ENCODE measurements at regions not wholly inside any gene's neighbourhood (a gene's known extent, or its start where the extent isn't known, plus 50 kb on each side); places are given as distances from the start of the nearest gene placed in this dataset.

DNA sequence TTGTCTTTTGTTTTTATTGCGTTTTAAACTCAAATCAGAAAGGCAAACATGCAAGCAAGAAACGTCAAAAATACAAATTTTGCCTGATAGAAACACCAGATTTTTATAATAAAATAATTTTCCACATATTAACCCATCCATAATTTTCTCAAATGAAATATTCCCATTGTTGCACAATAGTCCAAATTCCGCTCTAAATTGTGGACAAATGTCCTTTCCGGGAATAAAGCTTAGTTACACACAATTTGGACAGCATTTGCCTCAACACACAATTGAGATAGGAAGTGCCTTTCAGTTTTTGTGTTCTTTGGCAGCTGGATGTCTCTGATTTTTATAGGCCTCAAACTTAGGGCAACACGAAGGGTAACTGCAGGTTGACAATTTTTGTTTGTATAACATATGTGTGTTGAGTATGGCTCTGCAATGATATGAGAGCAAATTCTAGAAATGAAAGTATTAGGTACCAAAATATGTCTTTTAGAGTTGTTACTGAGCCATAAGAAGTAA, 105.8 kb downstream of the DIO2 start:
- FAIRE-seq: no peak
- Histone ChIP-seq H3K27ac (no peak overlapping the region), H3K4me2 (no peak overlapping the region), H3K4me3 (no peak overlapping the region), H3K9me3 (no peaks in the 10 kb centered on the region), H3K4me1 (no peaks in the 10 kb centered on the region)
- no peak for DNase-seq (ENCODE audit: low read depth in 1 of 2, low spot score in 1 of 2)
- ATAC-seq: no peak
- WGBS (ENCODE audit: missing lambda C conversion rate): 40% methylated on average over 5 of the region's 5 CpGs
- ChIA-PET POLR2A (no interaction called here), CTCF (no interaction called here)
- TF ChIP-seq SMC3 (IDR thresholded peaks at IDR 0.05) (no peak), CEBPB (IDR thresholded peaks at IDR 0.05) (peak in 1 of 2 experiments; percentile 54; a peak in 1 of 4 replicates), CHD4 (IDR thresholded peaks at IDR 0.05; ENCODE audit: borderline replicate concordance) (no peak)

DNA sequence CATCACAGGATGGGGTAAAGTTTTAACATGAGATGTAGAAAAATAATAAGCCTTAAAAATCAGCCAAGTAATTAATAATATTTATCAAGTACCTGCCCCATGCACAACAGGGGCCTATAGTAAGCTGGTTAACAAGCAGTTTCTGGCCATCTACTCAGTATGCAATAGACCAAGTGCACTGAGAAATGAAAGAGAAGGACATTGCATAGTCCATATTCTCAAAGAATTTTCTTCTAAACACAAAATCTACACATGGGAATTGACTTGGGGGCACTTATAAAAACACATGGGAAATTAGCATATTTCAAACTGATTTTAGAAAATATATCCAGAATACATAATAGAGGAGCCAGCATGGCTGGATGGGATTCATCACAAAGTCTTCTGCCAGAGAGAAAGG, 109.5 kb downstream of the DIO2 start:
- Histone ChIP-seq H3K4me1 (peaks cover 7% of the 10 kb centered on the region; the same call in 2 of the 3 replicates), H3K4me3 (no peak overlapping the region), H3K9me3 (no peaks in the 10 kb centered on the region), H3K4me2 (no peak overlapping the region), H3K27ac (no peak overlapping the region)
- TF ChIP-seq, protein P1, sequence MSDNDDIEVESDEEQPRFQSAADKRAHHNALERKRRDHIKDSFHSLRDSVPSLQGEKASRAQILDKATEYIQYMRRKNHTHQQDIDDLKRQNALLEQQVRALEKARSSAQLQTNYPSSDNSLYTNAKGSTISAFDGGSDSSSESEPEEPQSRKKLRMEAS (IDR thresholded peaks at IDR 0.05): no peak
- TF ChIP-seq HOXA7 (CRISPR knock-in tag; IDR thresholded peaks at IDR 0.05): no peak
- ChIA-PET CTCF (no interaction called here), POLR2A (no interaction called here)
- ATAC-seq (no peak), FAIRE-seq (no peak), DNase-seq (ENCODE audit: low read depth in 1 of 2, low spot score in 1 of 2) (no peak)

DNA sequence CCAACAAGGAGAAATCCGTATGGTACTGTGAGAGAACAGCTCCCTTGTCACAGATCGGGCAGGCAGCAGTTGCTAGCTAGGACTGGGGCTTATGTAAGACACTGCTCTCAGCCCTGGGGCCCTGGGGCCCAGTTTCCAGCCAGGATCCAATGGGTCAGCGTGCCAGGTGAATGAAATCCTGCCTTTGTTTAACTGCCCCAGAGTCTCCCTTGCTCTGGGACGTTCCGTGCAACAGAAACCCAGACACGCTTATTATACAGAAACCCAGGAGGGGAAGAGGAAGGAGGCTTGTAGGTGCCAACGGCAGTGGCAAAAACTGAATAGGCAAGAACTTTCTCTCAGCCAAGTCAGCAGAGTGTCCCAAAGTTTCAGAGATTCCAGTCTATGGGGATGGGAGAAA, 110.6 kb downstream of the DIO2 start:
- DNase-seq (ENCODE audit: low read depth in 1 of 2, low spot score in 1 of 2): no peak
- Histone ChIP-seq H3K9me3 (no peaks in the 10 kb centered on the region), H3K4me3 (no peak overlapping the region), H3K4me1 (peaks cover 13% of the 10 kb centered on the region), H3K27ac (no peak overlapping the region), H3K4me2 (no peak overlapping the region)
- WGBS (ENCODE audit: missing lambda C conversion rate): 68% methylated on average over 7 of the region's 7 CpGs
- TF ChIP-seq MYC (IDR thresholded peaks at IDR 0.05; ENCODE audit: borderline replicate concordance, low read length): no peak
- no peak for TF ChIP-seq PHF8 (IDR thresholded peaks at IDR 0.05; ENCODE audit: borderline replicate concordance, low read depth)
- TF ChIP-seq SREBF2 (IDR thresholded peaks at IDR 0.05): no peak
- no peak for TF ChIP-seq HEYL (CRISPR knock-in tag; IDR thresholded peaks at IDR 0.05)
- no peak for TF ChIP-seq HOXB13 (CRISPR knock-in tag; IDR thresholded peaks at IDR 0.05; ENCODE audit: low read depth)
- TF ChIP-seq POLR2A (IDR thresholded peaks at IDR 0.05; ENCODE audit: low read length): no peak
- TF ChIP-seq EHF (CRISPR knock-in tag; IDR thresholded peaks at IDR 0.05): no peak
- TF ChIP-seq CHD2 (IDR thresholded peaks at IDR 0.05; ENCODE audit: low read length, partially characterized antibody): no peak
- no peak for TF ChIP-seq POLR2AphosphoS2 (conservative IDR thresholded peaks at IDR 0.05; ENCODE audit: low read length)
- TF ChIP-seq, protein P2, sequence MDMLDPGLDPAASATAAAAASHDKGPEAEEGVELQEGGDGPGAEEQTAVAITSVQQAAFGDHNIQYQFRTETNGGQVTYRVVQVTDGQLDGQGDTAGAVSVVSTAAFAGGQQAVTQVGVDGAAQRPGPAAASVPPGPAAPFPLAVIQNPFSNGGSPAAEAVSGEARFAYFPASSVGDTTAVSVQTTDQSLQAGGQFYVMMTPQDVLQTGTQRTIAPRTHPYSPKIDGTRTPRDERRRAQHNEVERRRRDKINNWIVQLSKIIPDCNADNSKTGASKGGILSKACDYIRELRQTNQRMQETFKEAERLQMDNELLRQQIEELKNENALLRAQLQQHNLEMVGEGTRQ (IDR thresholded peaks at IDR 0.05): no peak
- no peak for TF ChIP-seq CBX8 (IDR thresholded peaks at IDR 0.05)
- no peak for TF ChIP-seq ESRRA (IDR thresholded peaks at IDR 0.05; ENCODE audit: borderline replicate concordance, low read length)
- no peak for TF ChIP-seq FOSB (CRISPR knock-in tag; IDR thresholded peaks at IDR 0.05)
- no peak for TF ChIP-seq MAFK (IDR thresholded peaks at IDR 0.05; ENCODE audit: partially characterized antibody)
- TF ChIP-seq FOSL2 (IDR thresholded peaks at IDR 0.05): no peak
- TF ChIP-seq FOSL2 (CRISPR knock-in tag; IDR thresholded peaks at IDR 0.05): no peak
- TF ChIP-seq JUN (IDR thresholded peaks at IDR 0.05): no peak
- no peak for TF ChIP-seq CHD4 (IDR thresholded peaks at IDR 0.05; ENCODE audit: borderline replicate concordance)
- TF ChIP-seq, protein P3, sequence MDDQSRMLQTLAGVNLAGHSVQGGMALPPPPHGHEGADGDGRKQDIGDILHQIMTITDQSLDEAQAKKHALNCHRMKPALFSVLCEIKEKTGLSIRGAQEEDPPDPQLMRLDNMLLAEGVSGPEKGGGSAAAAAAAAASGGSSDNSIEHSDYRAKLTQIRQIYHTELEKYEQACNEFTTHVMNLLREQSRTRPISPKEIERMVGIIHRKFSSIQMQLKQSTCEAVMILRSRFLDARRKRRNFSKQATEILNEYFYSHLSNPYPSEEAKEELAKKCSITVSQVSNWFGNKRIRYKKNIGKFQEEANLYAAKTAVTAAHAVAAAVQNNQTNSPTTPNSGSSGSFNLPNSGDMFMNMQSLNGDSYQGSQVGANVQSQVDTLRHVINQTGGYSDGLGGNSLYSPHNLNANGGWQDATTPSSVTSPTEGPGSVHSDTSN (IDR thresholded peaks at IDR 0.05): no peak
- no peak for TF ChIP-seq GATA3 (IDR thresholded peaks at IDR 0.05; ENCODE audit: borderline replicate concordance)
- TF ChIP-seq, protein P4, sequence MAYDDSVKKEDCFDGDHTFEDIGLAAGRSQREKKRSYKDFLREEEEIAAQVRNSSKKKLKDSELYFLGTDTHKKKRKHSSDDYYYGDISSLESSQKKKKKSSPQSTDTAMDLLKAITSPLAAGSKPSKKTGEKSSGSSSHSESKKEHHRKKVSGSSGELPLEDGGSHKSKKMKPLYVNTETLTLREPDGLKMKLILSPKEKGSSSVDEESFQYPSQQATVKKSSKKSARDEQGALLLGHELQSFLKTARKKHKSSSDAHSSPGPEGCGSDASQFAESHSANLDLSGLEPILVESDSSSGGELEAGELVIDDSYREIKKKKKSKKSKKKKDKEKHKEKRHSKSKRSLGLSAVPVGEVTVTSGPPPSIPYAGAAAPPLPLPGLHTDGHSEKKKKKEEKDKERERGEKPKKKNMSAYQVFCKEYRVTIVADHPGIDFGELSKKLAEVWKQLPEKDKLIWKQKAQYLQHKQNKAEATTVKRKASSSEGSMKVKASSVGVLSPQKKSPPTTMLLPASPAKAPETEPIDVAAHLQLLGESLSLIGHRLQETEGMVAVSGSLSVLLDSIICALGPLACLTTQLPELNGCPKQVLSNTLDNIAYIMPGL (CRISPR knock-in tag; IDR thresholded peaks at IDR 0.05; ENCODE audit: borderline replicate concordance): no peak
- POLR2A ChIA-PET: no interaction called here
- no peak for ATAC-seq
- no peak for FAIRE-seq
- CTCF ChIA-PET: no interaction called here

All from A549 (cell line).